ENCODE measurements at regions not wholly inside any gene's neighbourhood (a gene's known extent, or its start where the extent isn't known, plus 50 kb on each side); places are given as distances from the start of the nearest gene placed in this dataset.
"Not testable (repeated sequence)": the region's sequence is repeated elsewhere in the genome, so short reads cannot be mapped to it uniquely, and the experiment has no call there.

GRCh38 chr6:81293896-81294295 lies 458.6 kb downstream of the TENT5A start:
- no peak for TF ChIP-seq CTCF (IDR thresholded peaks at IDR 0.05; ENCODE audit: insufficient read depth, low read depth, low read length, missing control alignments)
- DNase-seq (ENCODE audit: low read depth): peak; percentile 4
- no peak overlapping the region for H3K4me3 ChIP-seq (ENCODE audit: low read length)

- H3K4me3 ChIP-seq (ENCODE audit: low read length): no peak overlapping the region
- no peak for DNase-seq (ENCODE audit: low read depth)
- TF ChIP-seq CTCF (IDR thresholded peaks at IDR 0.05; ENCODE audit: insufficient read depth, low read depth, low read length, missing control alignments): no peak
These were observed 463.3 kb downstream of the TENT5A start for GRCh38 chr6:81289229-81289628.

GRCh38 chr6:81265106-81265505 lies 487.4 kb downstream of the TENT5A start:
- DNase-seq (ENCODE audit: low read depth): no peak
- H3K4me3 ChIP-seq (ENCODE audit: low read length): no peak overlapping the region
- no peak for TF ChIP-seq CTCF (IDR thresholded peaks at IDR 0.05; ENCODE audit: insufficient read depth, low read depth, low read length, missing control alignments)

GRCh38 chr6:81263531-81264168 lies 488.8 kb downstream of the TENT5A start:
- no peak overlapping the region for H3K4me3 ChIP-seq (ENCODE audit: low read length)
- no peak for DNase-seq (ENCODE audit: low read depth)
- TF ChIP-seq CTCF (IDR thresholded peaks at IDR 0.05; ENCODE audit: insufficient read depth, low read depth, low read length, missing control alignments): no peak

GRCh38 chr6:81262656-81263055 lies 489.8 kb downstream of the TENT5A start:
- no peak for DNase-seq (ENCODE audit: low read depth)
- H3K4me3 ChIP-seq (ENCODE audit: low read length): no peak overlapping the region
- TF ChIP-seq CTCF (IDR thresholded peaks at IDR 0.05; ENCODE audit: insufficient read depth, low read depth, low read length, missing control alignments): no peak

GRCh38 chr6:81256223-81256622 lies 496.3 kb downstream of the TENT5A start:
- DNase-seq (ENCODE audit: low read depth); H3K4me3 ChIP-seq (ENCODE audit: low read length): not testable (repeated sequence)

GRCh38 chr6:81253821-81254220 lies 498.7 kb downstream of the TENT5A start:
- TF ChIP-seq CTCF (IDR thresholded peaks at IDR 0.05; ENCODE audit: insufficient read depth, low read depth, low read length, missing control alignments): no peak
- no peak overlapping the region for H3K4me3 ChIP-seq (ENCODE audit: low read length)
- DNase-seq (ENCODE audit: low read depth): no peak

Measured in epithelial cell of esophagus (primary cell).